Spleen (tissue), 11 donors: ENCODE measurements at regions not wholly inside any gene's neighbourhood (a gene's known extent, or its start where the extent isn't known, plus 50 kb on each side); places are given as distances from the start of the nearest gene placed in this dataset.

Experiments used
- DNase-seq: peaks from one replicate; pipeline ENCODE4 v3.0.0-alpha.2; 2020
- H3K27ac ChIP-seq, 8 donors: fragments of 200-600 bp; sonication (generic) in 7 of 8; 1 replicate in 4 of 8; 2 replicates in 4 of 8; pipeline versions ENCODE4 v1.5.0 to v1.8.0; 2016 to 2021; ENCODE audit warnings: inconsistent platforms in 4 of 8, mild to moderate bottlenecking in 4 of 8, moderate library complexity in 1 of 8
- H3K27me3 ChIP-seq, 7 donors: fragments of 200-600 bp; sonication (generic) in 6 of 7; replicated peaks in 1 of 7; 1 replicate in 4 of 7; 2 replicates in 3 of 7; pipeline versions ENCODE4 v1.5.0 to v1.8.0; 2016 to 2021; ENCODE audit warnings: inconsistent platforms in 3 of 7, mild to moderate bottlenecking in 1 of 7
- H3K36me3 ChIP-seq, 6 donors: fragments of 200-600 bp; sonication (generic) in 5 of 6; 1 replicate in 4 of 6; 2 replicates in 2 of 6; pipeline versions ENCODE4 v1.5.0 to v1.8.0; 2016 to 2021; ENCODE audit warnings: inconsistent platforms in 2 of 6
- H3K4me1 ChIP-seq, 6 donors: fragments of 200-600 bp; sonication (generic) in 5 of 6; 1 replicate in 3 of 6; 2 replicates in 3 of 6; pipeline versions ENCODE4 v1.5.0 to v1.8.0; 2016 to 2021; ENCODE audit warnings: inconsistent platforms in 3 of 6
- H3K4me3 ChIP-seq, 8 donors: fragments of 200-600 bp; sonication (generic) in 7 of 8; 1 replicate in 4 of 8; 2 replicates in 4 of 8; pipeline versions ENCODE4 v1.5.0 to v1.8.0; 2016 to 2021; ENCODE audit warnings: inconsistent platforms in 4 of 8, mild to moderate bottlenecking in 4 of 8, moderate library complexity in 2 of 8
- H3K9me3 ChIP-seq, 8 donors: fragments of 200-600 bp; sonication (generic) in 7 of 8; 1 replicate in 4 of 8; 2 replicates in 4 of 8; pipeline versions ENCODE4 v1.5.0 to v1.8.0; 2016 to 2021; ENCODE audit warnings: inconsistent platforms in 4 of 8
- POLR2A ChIP-seq, 3 donors: fragments of 450-650 bp; IDR thresholded peaks; one replicate each; pipeline ENCODE4 v1.5.1; 2017; ENCODE audit warnings: antibody characterized with exemption in 3 of 3, mild to moderate bottlenecking in 1 of 3
- POLR2AphosphoS5 ChIP-seq, 3 donors: sonication (generic); formaldehyde crosslinking; IDR thresholded peaks; one replicate each; pipeline ENCODE4 v1.5.1; 2017; ENCODE audit warnings: antibody characterized with exemption in 3 of 3
- WGBS, 5 donors: extraction: QIAGEN DNeasy Blood & Tissue Kit in 3 of 5; methylation state at CpG; one replicate each; pipeline versions ENCODE4 v1.1.5 to v1.1.7; 2013 to 2018; 5-methylcytosine and 5-hydroxymethylcytosine counted together
- intact Hi-C: fragments of 100-400 bp; cut with DNase I; formaldehyde crosslinking; loops from one replicate; pipeline ENCODE4 v1.15.0; 2023; ENCODE audit warnings: low total_unique reads
- TF ChIP-seq, protein P1 (sequence below), 11 experiments: fragments of 200-600 bp in 7 of 11; fragments of 450-650 bp in 4 of 11; sonication (generic) in 4 of 11; IDR thresholded peaks in 8 of 11; conservative IDR thresholded peaks in 3 of 11; 1 replicate in 7 of 11; 2 replicates in 4 of 11; pipeline versions ENCODE4 v1.4.0 to v1.8.0; 2016 to 2021; ENCODE audit warnings: antibody characterized with exemption in 11 of 11, inconsistent platforms in 4 of 11, mild to moderate bottlenecking in 1 of 11
- donor health status: healthy with polysubstance abuse.
- donor health status: DM: no; HTN: no; CAD: no; lungs with moderate emphysema.
- donor health status: DM: no; HTN: no; CAD: no.
- donor health status: Bipolar disorder and iron deficiency.
- donor health status: healthy.
- donor health status: DM: no; HTN: no; CAD: no.
- donor health status: DM: yes; HTN: yes; CAD: no.

GRCh38 chr16:89035669-89036570 is 57.7 kb upstream of the ACSF3 start:
- peaks cover 0 to 34% (median 20%) of the 10 kb centered on the region in 6 donors for H3K4me1 ChIP-seq
- H3K9me3 ChIP-seq = peaks cover 0 to 5% (median 0%) of the 10 kb centered on the region in 8 donors
- TF ChIP-seq POLR2AphosphoS5 (IDR thresholded peaks at IDR 0.05) = no peak
- TF ChIP-seq, protein P1, sequence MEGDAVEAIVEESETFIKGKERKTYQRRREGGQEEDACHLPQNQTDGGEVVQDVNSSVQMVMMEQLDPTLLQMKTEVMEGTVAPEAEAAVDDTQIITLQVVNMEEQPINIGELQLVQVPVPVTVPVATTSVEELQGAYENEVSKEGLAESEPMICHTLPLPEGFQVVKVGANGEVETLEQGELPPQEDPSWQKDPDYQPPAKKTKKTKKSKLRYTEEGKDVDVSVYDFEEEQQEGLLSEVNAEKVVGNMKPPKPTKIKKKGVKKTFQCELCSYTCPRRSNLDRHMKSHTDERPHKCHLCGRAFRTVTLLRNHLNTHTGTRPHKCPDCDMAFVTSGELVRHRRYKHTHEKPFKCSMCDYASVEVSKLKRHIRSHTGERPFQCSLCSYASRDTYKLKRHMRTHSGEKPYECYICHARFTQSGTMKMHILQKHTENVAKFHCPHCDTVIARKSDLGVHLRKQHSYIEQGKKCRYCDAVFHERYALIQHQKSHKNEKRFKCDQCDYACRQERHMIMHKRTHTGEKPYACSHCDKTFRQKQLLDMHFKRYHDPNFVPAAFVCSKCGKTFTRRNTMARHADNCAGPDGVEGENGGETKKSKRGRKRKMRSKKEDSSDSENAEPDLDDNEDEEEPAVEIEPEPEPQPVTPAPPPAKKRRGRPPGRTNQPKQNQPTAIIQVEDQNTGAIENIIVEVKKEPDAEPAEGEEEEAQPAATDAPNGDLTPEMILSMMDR (IDR thresholded peaks at IDR 0.05 in 8 of 11, conservative IDR thresholded peaks at IDR 0.05 in 3 of 11) = no peak
- TF ChIP-seq POLR2A (IDR thresholded peaks at IDR 0.05) = no peak
- H3K27me3 ChIP-seq = peaks cover 0 to 56% (median 22%) of the 10 kb centered on the region in 7 donors
- DNase-seq = peak; percentile 47
- 73 to 84% (median 79%) methylated on average over 18 to 22 of the region's 22 CpGs for WGBS, 5 donors
- H3K27ac ChIP-seq = no peak overlapping the region
- no peaks in the 10 kb centered on the region for H3K36me3 ChIP-seq
- intact Hi-C loops = no loop called here
- no peak overlapping the region for H3K4me3 ChIP-seq

- Histone ChIP-seq H3K4me3 (no peak overlapping the region), H3K4me1 (peaks cover 0 to 26% (median 12%) of the 10 kb centered on the region in 6 donors), H3K36me3 (no peaks in the 10 kb centered on the region), H3K27me3 (peaks cover 0 to 64% (median 22%) of the 10 kb centered on the region in 7 donors), H3K27ac (no peak overlapping the region), H3K9me3 (no peaks in the 10 kb centered on the region)
- no peak for TF ChIP-seq POLR2AphosphoS5 (IDR thresholded peaks at IDR 0.05)
- TF ChIP-seq, protein P1 (IDR thresholded peaks at IDR 0.05 in 8 of 11, conservative IDR thresholded peaks at IDR 0.05 in 3 of 11) = no peak
- no peak for TF ChIP-seq POLR2A (IDR thresholded peaks at IDR 0.05)
- WGBS, 5 donors = 87 to 91% (median 88%) methylated on average over 10 to 15 of the region's 15 CpGs
- intact Hi-C loops = no loop called here
- DNase-seq = peak; percentile 65
These were observed 56.9 kb upstream of the ACSF3 start for GRCh38 chr16:89036776-89037175.

DNA sequence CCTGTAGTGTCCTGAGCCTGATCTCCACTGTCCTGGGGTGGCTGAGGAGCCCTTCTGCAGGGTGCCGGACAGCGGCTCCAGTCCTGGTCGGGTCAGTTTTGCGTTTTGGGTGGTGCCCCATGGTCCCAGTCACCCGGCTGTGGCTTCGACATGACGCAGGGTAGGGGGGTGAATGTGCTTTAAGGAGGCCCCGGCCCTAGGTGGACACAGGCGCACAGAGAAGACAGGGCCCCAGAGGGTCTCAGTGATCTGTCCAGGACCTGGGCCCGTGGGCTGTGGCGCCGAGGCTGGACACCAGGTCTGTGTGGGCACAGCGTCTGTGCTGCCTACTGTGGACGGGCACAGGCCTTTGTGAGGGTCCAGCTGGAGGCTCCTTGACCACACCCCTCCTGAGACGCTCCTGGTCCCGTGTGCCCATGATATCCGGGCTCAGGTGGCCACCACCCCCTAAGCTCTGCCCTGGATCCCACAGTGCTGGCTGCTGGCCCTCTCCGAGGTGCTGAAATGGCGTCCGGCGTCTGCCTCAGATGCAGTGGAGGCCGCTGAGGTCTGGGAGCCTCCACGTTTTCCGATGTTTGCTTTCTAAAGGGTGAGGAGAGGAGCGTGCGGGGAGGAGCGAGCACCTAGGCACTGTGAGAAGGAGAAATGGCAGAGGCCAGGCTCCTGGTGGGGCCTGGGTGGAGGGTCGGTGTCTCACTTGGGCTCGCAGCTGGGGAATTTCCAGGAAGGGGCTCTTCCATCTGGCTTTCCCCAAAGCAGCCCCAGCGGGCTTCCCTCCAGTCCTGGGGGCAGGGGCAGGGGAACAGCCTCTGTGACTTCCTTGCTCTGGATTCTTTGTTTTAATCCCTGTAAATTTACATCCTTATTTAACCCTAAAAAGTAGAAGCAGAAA is 56.1 kb upstream of the ACSF3 start:
- 13 to 48% (median 45%) methylated on average over 8 to 30 of the region's 30 CpGs for WGBS, 5 donors
- intact Hi-C loops = no loop called here
- Histone ChIP-seq H3K27ac (no peak overlapping the region), H3K4me1 (peaks cover 0 to 19% (median 5%) of the 10 kb centered on the region in 6 donors), H3K36me3 (no peaks in the 10 kb centered on the region), H3K27me3 (peaks cover 0 to 69% (median 22%) of the 10 kb centered on the region in 7 donors), H3K9me3 (no peaks in the 10 kb centered on the region), H3K4me3 (no peak overlapping the region)
- peak; percentile 71 for DNase-seq
- TF ChIP-seq, protein P1 (IDR thresholded peaks at IDR 0.05 in 8 of 11, conservative IDR thresholded peaks at IDR 0.05 in 3 of 11) = no peak
- TF ChIP-seq POLR2A (IDR thresholded peaks at IDR 0.05) (no peak), POLR2AphosphoS5 (IDR thresholded peaks at IDR 0.05) (no peak)
